GM21515 (cell line): ENCODE measurements at regions not wholly inside any gene's neighbourhood (a gene's known extent, or its start where the extent isn't known, plus 50 kb on each side); places are given as distances from the start of the nearest gene placed in this dataset.
"Not testable (repeated sequence)": the region's sequence is repeated elsewhere in the genome, so short reads cannot be mapped to it uniquely, and the experiment has no call there.

Experiments
- ATAC-seq: cut with Tn5 transposase; IDR thresholded peaks from one replicate; pipeline ENCODE4 v1.9.1; 2021; ENCODE audit not compliant: unreplicated experiment

DNA sequence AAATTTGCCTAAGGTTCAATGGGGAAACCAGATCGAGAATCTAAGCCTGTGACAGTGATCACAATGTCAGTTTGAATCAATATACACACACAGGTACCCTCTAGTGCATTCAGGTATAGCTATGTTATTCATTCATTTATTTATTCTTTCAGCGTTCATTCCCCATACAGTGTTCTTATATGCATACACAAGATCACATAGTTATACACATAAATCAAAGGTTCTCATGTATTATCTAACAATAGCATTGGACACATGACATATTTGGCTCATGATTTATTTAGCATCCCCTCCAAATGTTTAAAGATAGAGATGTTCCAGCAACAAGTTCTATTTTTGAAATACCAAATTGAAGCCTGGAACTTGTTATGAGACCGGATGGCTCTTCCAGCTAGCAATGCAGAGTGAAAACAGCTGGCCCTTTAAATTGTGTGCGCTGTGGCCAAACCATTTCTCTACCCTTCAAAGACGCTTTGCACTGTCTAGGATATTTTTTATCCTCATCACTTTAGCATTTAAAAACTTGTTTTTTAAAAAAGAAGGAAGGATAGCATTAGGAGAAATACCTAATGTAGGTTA is 131.0 kb downstream of the ATXN3L start:
- no peak for ATAC-seq

DNA sequence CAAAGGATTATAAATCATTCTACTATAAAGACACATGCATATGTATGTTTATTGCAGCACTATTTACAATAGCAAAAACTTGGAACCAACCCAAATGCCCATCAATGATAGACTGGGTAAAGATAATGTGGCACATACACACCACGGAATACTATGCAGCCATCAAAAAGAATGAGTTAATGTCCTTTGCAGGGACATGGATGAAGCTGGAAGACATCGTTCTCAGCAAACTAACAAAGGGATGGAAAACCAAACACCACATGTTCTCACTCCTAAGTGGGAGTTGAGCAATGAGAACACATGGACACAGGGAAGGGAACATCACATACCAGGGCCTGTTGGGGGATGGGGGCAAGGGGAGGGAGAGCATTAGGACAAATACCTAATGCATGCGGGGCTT is 133.2 kb downstream of the ATXN3L start:
- ATAC-seq: not testable (repeated sequence)

DNA sequence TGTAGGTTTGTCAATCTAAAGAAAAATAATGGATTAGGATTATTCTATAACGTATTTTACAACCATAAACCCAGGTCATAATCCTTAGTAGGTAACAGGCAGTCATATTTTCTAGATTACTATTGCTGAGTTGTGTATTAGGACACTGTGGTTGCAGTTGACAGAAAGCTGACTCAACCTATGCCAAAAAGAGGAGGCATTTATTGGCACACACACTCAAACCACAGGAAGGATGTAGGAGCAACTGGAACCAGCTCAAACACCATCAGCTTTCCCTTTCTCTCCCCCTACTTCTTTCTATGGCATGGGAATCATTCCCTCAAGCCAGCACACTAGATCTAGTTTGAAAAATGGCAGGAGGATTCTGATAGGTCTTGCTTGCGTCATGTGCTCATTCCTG is 136.4 kb upstream of the FAM9C start:
- ATAC-seq: no peak

DNA sequence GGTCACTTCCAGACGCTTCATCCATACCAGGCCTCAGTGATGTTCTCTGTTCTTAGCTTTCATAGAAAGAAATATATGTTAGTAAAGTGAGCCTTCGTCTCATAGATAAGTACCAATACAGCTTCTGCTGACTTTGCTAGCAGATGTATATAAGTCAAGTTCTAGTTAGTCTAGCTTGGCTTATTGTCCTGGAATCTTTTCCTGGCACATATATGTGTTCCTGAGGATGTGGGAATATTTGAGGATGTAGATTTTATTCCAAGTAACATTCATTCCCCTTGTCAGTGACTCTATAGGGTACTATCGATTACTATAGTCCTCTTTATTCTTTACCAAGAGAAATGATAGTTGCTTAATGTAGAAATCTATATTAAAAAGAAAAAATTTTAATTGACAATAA is 135.2 kb upstream of the FAM9C start:
- no peak for ATAC-seq

DNA sequence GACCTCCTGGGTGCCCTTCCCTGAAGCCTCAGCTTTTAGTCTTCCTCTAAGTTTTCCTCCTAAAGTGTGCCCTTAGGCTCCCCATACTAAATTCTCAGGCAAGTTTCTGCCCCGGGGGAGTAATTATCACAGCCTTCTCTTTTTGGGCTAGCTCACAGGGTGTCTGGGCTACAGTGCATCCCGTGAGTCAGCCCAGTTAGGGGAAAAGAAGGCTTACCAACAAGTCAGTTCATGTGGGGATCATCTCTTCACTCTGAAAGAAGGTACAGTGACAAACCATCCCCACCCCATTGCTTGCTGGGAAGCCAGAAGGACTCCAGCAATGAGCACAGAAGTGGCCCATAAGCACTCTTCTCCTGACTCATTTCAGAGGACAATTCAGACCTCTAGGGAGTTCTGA is 134.7 kb upstream of the FAM9C start:
- no peak for ATAC-seq

DNA sequence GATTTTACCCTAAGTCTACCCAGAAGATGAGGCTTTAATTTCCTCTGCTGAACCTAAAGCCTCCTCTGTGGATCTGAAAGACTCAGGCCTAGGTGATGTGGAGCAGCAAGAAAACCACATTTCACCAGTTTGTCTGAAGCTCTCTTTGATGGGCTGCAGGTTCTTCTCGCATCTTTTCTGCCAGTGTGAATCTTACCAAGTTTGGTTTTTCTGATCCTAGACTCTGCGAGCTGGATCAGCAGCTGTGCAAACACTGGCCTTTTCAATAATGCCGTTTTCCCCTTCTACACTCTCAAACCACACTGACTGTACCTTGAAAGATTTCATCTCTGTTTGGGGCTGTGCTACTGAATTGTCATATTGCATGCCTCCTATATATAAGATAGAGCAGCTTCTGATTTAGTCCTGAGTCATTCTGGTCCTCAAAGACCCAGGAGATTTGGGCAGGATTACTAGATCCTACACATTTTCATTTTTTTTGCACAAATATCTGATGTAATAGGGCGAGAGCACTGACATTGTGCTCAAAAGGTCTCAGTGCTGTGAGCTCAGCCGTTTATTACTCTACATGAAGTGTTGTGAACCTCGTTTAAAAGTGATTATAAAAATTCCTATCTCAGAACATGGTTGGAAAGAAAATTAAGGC is 133.6 kb upstream of the FAM9C start:
- no peak for ATAC-seq

DNA sequence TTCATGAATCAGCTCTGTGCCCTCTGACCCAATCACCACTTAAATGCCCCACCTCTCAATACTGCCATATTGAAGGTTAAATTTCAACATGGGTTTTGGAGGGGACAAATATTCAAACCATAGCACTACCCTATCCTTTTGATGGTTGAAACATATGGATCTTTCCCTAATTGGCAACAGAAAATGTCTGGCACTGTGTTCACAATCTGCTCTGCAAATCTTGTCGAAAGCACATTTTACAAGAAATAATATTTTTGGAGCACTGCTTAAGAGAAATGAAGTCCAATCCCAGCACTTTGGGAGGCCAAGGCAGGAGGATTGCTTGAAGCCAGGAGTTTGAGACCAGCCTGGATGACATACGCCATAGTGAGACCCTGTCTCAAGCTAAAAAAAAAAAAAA is 130.6 kb upstream of the FAM9C start:
- no peak for ATAC-seq

DNA sequence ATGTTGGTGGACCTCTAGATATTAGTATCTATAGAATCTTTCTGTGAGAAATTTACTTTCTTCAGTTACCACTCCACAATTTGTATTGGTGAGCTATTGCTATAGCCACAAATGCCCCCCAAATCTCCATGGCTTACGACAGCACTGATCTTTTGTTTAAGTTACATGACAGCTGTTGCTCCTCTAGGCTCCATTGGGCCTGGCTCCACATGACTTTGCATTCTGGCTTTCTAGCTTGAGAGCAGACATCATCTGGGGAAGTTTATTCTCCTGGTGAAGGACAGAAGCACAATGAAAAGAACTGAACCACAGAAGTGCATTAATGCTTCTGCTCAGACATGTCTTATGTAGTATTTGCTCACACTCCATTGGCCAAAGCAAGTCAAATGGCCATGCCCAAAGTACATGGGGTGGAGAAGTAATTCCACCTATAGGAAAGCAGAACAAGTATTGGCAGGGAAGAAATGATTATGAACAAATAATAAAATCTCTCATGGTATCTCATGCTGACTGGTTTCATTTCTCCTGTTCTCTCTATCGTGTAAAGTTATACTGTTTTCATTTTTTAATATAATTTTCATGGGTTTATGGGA is 126.6 kb upstream of the FAM9C start:
- ATAC-seq: no peak

DNA sequence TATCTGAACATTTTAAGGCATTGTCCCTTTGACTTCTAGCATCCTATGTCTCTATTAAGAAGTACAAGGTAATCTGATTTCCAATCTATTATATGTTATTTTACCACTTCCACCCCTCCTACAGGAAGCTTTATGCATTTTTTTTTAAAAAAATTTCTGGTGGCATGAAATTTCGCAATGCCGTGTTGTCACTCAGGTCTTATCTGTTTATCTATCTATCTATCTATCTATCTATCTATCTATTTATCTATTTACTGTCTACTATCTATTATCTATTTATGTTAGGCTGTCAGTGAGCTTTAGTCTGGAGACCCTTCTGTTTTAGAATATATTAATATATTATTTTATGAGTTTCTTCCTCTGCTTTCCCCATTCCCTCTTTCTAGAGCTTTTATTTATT is 125.3 kb upstream of the FAM9C start:
- ATAC-seq: no peak

DNA sequence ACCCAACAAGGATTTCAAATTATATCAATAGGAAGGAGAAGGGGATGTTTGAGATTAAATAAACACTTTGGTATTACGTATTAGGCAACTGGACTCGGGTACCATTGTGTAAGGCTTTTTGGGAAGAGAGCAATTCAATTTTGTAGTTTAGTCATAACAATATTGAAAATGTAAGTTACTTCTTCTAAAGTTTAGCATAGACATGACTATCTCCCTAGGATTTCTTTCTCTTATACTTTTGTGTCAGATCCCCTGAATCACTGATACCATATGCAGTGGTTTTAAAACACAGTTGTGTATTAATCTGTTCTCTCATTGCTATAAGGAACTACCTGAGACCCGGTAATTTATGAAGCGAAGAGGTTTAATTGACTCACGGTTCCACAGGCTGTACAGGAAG is 123.8 kb upstream of the FAM9C start:
- no peak for ATAC-seq

DNA sequence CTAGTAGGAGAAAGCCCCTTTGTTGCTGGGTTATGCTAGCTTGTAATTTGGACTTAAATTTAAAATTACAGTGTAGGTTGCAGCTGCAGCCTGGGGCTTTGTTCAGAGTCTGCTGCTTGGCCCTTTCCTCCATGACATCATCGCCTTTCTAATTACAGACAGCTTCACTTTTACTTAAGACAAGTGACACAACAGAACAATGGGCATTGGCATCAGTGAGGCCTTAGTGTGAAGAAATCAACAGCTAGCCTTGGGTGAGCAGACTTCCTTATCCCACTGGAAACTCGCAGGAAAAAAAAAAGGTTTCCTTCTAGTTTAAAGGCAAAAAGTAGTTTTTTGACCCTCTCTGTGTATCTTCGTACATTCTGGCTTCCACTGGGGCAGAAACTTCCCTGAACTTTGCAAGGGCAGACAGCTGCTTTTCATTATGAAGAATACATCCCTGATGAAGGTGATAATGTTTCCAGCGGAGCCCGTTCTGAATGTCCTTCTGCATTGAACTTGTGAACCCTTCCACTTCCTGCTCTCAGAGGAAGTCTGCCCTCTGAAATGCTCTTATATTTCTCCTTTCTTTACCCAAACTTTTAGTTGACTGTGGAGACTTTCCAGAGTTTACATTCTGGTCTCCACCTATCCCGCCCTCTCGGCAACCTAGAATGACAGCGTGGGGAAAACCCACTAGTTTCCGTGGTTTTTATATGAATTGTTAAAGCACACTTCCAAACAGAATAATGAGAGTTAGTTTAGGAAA is 123.2 kb upstream of the FAM9C start:
- no peak for ATAC-seq

DNA sequence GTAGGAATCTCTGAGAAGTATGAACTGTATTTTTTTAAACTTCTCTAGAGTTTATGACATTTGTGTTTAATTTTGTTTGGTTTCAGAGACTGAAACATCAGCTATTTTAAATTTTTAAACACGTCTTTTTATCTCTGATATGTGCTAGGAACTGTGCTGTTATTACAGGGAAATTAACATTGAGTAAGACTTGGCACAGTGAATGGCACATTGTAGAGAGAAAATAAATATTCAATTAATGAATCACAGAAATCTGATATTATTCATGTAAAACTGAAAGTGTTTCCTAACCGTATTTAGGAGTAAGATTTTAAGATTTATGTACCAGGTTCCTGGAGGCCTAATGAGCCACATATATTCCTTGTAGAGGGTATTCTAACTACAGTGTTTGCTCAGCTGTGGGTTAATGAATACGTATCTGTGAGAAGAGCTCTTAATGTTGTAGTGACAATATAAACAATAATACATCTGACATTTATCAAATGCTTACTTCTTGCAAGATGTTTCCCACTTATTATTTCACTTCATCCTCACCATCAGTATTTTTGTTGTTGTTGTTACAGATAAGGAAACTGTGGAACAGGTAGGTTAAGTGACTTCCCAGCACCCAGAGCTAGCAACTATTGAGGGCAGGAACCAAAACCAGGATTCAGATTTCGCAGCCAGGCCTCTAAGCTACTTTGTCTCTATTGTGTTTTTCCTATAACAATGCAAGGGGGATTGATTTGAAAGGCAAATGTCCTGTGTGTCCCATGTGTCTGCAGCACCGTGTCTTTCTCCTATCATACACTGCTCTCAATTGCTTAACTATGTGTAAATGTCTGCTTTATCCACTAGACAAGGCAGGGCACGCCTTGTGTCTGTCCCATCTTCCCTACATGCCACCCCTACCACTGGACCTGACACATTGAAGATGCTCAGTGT is 121.1 kb upstream of the FAM9C start:
- no peak for ATAC-seq

DNA sequence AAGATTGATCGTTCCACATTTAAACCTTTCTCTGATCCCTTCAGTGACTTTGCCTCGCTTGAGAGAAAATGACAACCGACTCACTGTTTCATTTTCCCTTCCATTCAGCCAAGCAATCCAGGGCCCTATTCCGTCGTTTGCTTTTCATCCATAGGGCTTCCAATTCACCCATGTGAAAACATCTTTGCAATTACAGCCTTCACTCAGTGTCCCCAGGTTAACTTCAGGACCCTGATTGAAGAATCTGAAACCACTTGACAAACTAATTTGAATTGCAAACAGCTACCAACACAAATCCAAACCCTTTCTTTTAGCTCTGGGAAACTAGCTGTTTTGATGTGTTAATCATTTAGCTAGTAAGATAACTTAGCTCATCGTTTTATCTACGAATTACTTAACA is 120.2 kb upstream of the FAM9C start:
- ATAC-seq: no peak

DNA sequence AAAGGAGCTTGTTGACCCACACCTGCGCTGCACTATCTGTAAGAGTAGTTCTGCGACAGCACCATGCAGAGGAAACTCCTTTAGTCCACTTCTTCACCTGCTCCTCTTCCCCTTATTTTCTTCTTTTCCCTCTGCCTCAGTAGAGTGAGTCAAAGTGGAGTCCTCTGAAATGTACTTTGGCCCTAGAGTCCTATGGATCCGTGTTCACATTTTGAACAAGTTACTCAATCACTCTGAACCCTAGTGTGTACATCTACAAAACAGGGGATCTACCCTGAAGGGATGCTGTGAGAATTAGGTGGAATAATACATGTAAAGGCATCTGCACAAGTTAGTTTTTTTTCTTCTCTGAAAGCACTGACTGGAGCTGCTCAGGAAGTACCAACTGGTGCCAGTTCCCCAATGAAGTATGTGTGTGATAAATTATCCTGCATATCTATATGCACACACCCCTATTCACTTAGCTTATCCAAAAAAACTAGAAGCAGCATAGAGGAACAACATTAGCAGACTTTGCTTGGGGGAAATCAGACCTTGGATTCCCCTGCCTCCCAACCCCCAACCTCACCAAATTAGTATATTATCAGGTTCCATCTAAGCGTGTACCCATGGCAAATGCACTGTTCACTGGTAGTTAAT is 118.5 kb upstream of the FAM9C start:
- no peak for ATAC-seq

DNA sequence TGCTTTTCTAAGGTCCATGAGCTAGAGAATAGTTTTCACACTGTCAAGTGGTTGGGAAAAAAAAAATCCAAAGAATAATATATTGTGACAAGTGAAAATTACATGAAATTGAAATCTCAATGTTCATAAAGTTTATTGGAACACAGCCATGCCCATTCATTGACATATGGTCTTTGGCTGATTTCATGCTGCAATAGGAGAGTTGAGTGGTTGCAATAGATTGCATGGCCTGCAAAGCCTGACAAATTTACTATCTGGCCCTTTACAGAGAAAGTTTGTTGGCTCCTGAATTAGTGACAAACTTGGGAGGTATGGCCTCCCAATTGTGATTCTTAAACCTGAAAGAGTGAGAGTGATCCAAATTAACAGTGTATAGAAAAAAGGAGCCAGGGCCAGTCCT is 115.5 kb upstream of the FAM9C start:
- no peak for ATAC-seq

DNA sequence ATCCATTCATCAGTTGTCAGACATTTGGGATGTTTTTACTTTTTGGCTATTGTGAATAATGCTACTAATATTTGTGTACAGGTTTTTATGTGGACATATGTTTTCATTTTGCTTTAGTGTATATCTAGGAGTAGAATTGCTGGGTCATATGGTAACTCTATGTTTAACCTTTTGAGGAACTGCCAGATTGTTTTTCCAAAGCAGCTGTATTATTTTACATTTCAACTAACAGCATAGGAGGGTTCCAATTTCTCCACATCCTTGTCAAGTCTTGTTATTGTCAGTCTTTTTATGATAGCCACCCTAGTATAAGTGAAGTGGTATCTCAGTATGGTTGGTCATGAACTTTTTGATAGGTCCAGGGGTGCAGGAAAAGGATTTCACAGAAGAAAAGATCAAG is 114.5 kb upstream of the FAM9C start:
- no peak for ATAC-seq

DNA sequence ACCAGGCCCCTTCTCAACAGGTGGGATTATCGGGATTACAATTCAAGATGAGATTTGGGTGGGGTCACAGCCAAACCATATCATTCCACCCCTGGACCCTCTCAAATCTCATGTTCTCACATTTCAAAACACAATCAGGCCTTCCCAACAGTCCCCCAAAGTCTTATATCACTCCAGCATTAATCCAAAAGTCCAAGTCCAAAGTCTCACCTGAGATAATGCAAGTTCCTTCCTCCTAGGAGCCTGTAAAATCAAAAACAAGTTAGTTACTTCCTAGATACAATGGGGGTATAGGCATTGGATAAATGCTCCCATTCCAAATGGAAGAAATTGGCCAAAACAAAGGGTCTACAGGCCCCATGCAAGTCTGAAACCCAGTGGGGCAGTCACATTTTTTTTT is 111.1 kb upstream of the FAM9C start:
- not testable (repeated sequence) for ATAC-seq

DNA sequence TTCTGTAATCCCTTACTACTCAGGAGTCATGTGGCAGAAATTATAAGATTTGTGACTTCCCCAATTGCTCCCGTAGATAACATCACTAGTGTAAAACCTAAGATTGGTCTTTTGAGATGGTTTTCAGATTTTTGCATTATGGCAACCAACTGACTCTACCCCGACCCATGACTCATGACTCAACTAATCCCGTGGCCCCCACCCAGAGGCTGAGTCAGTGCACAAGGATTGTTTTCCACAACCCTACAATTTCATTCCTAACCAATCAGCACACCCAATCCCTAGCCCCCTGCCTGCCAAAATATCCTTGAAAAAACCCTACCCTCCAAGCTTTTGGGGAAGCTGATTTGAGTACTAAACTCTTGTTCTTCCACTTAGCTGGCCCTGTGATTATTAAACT is 109.4 kb upstream of the FAM9C start:
- ATAC-seq: no peak

DNA sequence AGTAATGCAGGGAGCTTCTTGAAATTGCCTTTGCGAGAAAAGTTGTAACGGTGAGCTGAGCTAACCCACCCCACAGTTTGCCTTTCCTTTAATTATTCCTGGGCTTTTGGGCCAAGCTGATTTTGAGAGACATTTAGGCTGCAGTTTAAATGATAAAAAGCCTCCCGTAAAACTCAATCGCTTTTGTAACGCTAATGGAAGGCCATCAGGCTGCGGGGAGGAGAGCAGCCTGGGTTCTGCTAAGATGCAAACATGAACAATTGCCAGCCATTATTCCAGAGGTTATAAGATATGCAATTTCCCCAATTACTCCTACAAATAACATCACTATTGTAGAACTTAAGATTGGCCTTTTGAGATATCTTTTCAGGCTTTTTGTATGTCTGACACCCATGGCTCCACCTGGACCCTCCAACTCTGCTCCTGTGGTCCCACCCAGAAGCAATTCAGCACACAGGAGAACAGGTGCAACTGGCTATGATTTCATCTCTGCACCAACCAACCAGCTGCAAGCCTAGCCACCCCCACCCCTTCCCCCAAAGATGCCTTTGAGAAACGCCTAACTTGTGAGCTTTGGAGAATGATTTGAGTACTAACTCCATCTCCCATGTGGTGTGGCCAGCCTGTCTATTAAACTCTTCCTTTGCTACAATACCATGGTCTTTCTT is 108.2 kb upstream of the FAM9C start:
- no peak for ATAC-seq
